RKO (cell line): ENCODE measurements at regions not wholly inside any gene's neighbourhood (a gene's known extent, or its start where the extent isn't known, plus 50 kb on each side); places are given as distances from the start of the nearest gene placed in this dataset.
A peak's percentile ranks its signal among the peaks of the same experiment; 100 is the strongest.
"Not testable (repeated sequence)": the region's sequence is repeated elsewhere in the genome, so short reads cannot be mapped to it uniquely, and the experiment has no call there.

Source experiments
- DNase-seq: peaks from one replicate; pipeline ENCODE4 v3.0.0-alpha.2; 2016; ENCODE audit warnings: low spot score

DNA sequence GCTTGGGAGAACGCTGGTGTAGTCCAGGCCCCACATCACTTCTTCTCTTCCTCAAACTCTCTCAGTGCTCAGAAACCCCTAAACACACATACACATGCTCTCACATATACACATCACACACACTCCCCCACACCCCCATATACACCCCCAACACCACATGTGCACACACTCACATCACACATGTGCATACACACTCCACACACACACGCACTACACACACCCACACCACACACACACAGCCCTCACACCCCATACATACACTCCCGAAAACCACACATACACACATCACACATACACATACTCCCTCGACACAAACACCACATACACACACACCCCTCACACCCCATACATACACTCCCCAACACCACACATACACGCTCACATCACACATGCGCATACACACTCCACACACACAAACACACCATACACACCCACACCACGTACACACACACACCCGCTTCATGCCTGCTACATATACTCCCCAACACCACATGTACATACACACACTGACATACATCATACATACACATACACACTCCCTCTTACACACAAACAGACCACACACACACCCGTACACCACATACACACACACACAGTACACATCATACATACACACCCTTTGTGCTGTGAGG, 110.3 kb upstream of the TMEM170B start:
- no peak for DNase-seq

DNA sequence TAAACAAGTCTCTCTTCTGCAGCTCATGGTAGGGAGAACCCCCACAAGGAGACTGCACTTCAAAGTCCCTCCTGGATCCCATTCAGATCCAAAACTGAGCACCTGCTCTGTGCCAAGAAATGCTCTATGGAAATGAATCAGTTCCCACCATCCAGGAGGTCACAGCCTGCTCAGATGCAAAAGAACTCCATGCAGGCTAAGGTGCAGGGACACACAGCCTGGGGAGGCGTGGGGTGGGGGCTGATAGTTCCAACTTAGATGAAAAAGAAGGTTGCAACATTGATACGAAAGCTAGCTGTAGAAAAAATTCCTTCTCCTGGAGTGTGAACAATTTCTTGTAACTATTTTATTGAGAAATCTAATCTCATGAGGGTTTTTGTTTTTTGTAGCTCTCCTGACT, 111.0 kb upstream of the TMEM170B start:
- no peak for DNase-seq

DNA sequence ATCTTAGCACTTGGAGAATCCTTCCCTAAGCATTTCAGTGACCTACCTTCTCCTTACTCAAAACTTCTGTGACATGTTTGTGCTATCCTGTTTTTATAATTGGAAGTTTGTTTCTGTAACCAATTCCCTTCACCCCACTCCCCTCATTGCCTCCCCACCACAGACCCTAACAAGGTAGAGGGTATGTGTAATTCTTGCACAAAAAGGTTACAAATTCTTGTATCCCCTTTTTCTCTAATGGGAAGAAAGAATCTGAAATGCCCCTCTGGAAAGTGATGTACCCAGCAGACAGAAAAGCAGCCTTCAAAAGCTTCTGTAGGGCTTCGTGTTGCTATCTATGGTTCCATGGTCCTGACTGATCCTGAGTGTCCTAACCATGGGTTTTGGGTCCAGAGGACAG, 111.7 kb upstream of the TMEM170B start:
- no peak for DNase-seq

DNA sequence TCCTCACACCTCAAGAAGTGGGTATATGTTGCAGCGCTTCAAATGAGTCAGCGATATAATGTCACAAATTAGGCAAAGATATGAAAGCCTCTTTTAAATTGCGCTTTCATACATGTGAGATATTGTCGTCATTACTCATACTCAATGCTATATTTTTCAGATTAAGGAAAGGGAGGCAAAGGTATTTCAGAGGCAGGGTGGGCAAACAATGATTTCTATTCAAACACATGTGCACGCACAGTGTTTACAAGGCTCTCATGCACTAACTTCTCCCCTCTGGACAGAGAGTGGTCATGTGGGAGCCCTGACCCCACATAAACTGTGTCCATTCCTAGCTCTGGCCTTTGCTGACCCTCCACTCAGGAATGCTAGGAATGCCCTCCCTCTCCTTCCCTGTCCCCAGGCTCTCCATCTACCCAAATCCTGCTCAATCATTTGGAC, 112.1 kb upstream of the TMEM170B start:
- no peak for DNase-seq

DNA sequence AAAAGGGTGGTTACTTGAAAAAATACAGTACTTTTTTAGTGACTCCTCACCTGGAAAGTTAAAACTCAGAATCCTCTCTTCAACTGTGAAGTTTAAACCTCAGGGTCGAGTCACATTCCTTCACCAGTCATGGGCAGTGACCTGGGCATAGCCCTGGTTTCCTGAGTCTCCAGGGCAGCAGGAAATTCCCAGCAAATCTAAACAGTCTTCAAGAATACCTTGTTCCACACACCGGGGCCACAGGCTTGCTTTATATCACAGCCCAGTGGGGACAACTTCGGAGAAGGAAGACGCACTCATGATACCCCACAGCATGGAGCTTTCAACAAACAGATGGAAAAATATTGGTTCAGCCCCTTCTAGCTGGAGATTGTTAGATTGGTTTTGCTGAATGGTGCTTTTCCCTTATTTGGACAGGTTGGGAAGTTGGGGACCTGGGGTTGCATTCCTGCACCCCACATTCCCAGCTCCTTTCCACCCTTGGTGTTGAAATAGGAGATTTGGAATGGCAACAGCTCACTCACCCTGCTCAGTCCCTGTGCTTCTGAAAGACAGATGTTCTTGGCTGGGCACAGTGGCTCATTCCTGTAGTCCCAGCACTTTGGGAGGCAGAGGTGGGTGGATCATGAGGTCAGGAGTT, 113.0 kb upstream of the TMEM170B start:
- no peak for DNase-seq

DNA sequence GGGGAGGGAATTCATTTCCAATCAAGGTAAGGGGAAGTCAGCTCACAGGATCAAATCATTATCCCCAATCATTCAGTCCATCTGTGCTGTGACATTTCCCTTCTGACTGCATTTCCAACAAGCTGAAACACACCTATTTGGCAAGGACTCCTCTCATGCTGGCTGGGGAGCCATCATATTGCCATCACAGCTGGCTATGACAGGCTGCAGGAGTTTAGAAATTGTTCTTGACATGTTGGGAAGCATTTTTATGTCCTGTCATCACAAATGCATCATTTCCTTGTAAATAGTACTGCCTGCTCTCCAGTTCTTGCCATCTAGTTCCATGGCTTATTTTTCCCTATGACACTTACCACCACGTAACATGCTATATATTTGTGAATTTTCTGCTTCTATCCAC, 113.9 kb upstream of the TMEM170B start:
- no peak for DNase-seq

DNA sequence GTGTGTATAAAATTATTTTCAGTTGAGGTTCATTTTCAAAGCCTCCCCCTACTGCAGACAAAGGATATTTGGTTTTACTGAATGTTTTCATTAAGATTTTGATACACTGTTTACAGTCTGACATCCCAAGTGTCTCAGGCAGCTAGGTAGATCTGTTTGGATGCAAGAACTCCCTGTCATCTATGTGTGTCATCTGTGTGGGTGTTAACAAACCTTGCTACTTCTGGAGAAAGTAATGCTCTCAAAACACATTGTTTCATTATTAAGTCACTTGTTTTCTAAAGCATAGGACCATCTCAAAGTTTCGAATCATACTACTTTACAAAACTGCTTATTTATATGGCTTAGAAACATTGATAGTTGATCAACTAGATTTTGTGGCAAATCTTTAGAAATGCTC, 114.5 kb upstream of the TMEM170B start:
- DNase-seq: peak; percentile 12

DNA sequence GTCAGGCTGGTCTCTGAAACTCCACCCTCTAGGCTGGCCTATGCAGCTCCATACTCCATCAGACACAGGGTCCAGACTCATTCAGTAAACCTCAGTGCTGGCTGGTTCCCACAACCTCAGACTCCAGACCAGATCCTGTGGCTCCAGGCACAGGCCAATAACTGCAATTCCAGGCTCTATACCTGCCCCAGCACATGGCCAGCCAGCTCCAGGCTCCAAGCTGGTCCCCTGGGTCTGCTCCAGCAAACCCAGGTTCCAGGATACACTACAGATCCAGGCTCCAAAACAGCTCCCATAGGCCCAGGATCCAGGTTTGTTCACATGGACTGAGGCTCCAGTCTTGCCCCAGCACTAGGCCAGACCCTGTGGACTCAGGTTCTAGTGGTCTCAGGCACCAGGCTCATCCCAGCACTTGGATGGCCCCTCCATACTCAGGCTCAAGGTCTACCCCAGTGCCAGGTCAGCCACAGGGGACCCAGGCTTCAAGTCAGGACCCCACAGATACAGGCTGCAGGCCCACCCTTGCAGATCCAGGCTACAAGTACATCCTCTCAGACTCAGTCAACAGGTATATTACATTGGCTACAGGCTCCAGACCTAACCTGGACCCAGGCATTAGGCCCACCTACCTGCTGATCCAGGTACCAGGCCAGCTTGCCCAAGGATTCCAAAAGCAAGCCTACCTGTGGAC, 117.6 kb upstream of the TMEM170B start:
- no peak for DNase-seq

GRCh38 chr6:11418290-11418905, 119.2 kb upstream of the TMEM170B start:
- DNase-seq: no peak

DNA sequence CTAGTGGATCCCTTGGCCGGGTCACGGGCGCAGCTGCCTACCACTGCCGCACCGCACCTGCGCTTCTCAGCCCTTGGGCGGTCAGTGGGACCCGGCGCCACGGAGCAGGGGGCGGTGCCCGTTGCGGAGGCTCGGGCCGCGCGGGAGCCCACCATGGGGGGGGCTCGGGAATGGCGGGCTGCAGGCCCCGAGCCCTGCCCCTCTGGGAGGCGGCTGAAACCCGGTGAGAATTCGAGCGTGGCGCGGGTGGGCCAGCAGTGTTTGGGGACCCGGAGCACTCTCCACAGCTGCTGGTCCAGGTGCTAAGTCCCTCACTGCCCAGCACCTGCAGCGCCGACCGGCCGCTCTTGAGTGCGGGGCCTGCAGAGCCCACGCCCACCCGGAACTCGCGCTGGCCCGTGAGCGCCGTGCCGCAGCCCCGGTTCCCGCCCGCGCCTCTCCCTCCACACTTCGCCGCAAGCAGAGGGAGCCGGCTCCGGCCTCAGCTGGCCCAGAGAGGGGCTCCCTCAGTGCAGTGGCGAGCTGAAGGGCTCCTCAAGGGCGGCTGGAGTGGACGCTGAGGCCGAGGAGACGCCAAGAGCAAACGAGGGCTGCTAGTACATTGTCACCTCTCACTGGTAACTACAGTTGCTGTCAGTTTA, 120.5 kb upstream of the TMEM170B start:
- DNase-seq: no peak

- DNase-seq: not testable (repeated sequence)
Observed at GRCh38 chr6:11416099-11416935, 121.2 kb upstream of the TMEM170B start.

DNA sequence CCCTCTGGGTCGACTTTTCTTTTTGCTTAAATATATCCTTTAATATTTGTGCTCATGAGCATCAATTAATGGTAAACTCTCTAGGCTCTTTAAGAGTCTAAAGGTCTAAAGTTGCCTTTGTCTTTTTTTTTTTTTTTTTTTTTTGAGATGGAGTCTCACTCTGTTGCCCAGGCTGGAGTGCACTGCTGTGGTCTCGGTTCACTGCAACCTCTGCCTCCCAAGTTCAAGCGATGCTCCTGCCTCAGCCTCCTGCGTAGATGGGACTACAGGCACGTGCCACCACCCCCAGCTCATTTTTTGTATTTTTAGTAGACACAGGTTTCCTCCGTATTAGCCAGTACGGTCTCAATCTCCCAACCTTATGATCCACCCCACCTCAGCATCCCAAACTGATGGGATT, 122.0 kb upstream of the TMEM170B start:
- no peak for DNase-seq

- DNase-seq: no peak
Observed at GRCh38 chr6:11414176-11414963, 123.2 kb upstream of the TMEM170B start.

- no peak for DNase-seq
Observed at GRCh38 chr6:11413728-11414127, 123.8 kb upstream of the TMEM170B start.

GRCh38 chr6:11413117-11413687, 124.3 kb upstream of the TMEM170B start:
- DNase-seq: no peak

DNA sequence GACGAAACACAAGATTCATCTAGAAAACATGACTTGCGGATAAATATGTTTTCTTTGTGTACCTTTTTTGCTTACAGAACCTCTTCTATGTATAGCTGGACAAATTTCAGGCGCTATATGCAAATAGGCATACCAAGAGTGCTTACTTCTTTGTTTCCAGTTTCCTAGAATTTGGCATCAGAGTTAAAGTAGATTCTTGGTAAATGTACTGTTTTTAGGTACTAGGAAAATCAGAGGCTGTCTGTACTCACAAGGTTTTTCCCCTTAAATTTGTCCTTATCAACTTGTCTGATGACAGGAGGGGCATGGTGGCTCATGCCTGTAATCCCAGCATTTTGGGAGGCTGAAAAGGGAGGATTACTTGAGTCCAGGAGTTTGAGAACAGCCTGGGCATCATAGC, 124.9 kb upstream of the TMEM170B start:
- no peak for DNase-seq

DNA sequence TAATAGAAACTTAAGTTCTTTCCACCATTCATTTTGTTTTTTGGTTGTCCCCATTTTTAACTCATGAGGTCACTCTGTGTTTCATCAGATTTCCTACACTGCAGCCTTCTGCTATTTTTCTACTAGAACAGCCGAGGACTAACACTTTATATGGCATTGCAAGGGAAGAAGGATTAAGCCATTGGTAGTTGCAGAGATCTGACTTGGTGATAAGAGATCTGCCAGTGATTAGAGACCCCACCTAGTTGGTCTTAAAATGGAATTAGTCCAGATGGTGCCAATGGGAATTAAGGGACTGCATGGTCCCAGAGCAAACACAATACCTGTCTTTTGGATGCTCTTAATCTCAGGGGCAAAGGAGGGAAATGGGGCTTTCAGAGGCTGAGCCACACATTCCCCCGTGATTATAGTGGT, 125.5 kb upstream of the TMEM170B start:
- no peak for DNase-seq

- no peak for DNase-seq
Observed at GRCh38 chr6:11411593-11411992, 126.0 kb upstream of the TMEM170B start.

GRCh38 chr6:11410539-11411307, 126.8 kb upstream of the TMEM170B start:
- DNase-seq: no peak

- no peak for DNase-seq
Observed at GRCh38 chr6:11409371-11409770, 128.2 kb upstream of the TMEM170B start.
